NCI-H69 (cell line): ENCODE measurements at regions not wholly inside any gene's neighbourhood (a gene's known extent, or its start where the extent isn't known, plus 50 kb on each side); places are given as distances from the start of the nearest gene placed in this dataset.
A peak's percentile ranks its signal among the peaks of the same experiment; 100 is the strongest.

Source experiments
- DNase-seq: peaks from one replicate; lab custom pipeline; 2025; lab: John Stamatoyannopoulos, UW

GRCh38 chr17:72342627-72343527 lies 222.1 kb downstream of the SOX9 start:
- DNase-seq = peak; percentile 96

- DNase-seq = peak; percentile 33
These were observed 223.1 kb downstream of the SOX9 start for GRCh38 chr17:72343911-72344310.

GRCh38 chr17:72344613-72345012 lies 223.8 kb downstream of the SOX9 start:
- DNase-seq = no peak

GRCh38 chr17:72345088-72345487 lies 224.3 kb downstream of the SOX9 start:
- peak; percentile 19 for DNase-seq

- DNase-seq = no peak
These were observed 224.7 kb downstream of the SOX9 start for GRCh38 chr17:72345536-72345935.

DNA sequence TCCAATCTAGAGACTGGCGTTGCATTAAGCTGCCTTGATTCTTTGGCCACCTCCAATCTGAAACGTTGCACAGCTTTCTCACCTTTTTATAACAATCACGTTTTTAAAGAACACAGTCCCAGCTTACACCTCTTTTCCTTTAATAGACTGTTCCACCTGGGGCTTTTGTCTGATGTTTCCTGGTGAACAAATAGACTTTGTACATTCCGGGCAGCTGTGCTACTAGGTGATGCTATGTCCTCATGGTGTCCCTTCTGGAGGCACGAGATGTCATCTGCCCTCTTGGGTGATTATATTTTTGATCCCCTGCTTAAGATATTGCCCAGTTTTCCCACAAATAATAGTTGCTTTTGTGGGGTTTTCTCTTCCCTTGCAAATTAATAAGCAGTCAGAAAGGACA lies 225.5 kb downstream of the SOX9 start:
- DNase-seq = peak; percentile 67

DNA sequence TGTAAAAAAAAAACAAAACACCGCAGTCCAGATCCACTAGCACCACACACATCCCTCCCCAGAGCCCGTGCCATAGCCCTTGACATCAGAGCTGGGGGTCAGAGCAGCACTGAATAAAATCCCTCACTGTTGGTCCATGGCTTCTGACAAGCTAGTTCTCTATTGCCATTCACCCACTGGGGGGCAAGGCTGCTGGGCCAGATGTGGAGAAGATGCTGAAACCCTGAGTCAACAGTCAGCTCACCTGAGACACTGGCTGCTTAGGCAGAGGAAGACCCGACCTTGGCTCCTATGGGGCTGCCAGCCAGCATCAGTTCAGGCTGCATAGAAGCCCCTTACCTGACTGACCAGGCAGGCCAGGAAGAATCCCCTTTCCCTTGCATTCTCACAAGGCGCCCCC lies 228.2 kb downstream of the SOX9 start:
- DNase-seq = peak; percentile 17

- DNase-seq = peak; percentile 42
These were observed 228.7 kb downstream of the SOX9 start for GRCh38 chr17:72349491-72349995.

DNA sequence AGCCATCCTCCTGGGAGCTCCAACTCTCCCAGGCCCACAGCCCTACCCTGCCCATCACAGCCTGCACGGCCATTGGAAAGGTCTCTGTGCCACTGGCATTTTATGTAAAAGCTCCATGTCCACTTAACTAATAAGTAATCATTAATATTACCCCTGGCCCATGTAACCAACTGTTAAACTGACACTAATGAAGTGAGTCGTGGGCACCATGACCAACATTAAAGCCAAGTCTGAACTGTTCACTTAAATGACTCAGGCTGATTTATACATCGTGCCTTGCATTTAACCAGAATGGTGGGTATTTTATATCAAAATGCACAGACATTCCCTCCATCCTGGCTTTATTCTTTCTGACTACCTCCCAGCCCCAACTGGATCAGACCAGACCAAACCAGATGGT lies 229.3 kb downstream of the SOX9 start:
- DNase-seq = no peak

DNA sequence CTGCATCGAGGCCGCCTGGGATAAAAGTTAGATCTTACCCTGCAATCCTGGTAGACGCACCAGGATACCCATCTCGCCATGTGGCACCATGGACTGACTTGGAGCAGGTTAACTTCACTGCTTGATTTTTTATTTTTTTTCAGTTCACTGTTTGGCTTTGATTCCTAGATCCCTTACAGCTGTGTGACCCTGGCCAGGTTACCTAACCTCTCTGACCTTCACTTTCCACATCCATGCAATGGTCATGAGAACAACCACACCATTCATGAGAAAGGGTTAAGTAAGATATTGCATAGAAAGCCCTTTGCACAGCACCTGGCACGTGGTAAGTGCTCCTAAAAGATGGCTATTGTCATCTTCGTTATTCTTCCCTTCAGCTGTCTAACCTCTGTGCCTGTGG lies 230.5 kb downstream of the SOX9 start:
- DNase-seq = no peak

GRCh38 chr17:72351884-72352346 lies 231.1 kb downstream of the SOX9 start:
- peak; percentile 30 for DNase-seq

DNA sequence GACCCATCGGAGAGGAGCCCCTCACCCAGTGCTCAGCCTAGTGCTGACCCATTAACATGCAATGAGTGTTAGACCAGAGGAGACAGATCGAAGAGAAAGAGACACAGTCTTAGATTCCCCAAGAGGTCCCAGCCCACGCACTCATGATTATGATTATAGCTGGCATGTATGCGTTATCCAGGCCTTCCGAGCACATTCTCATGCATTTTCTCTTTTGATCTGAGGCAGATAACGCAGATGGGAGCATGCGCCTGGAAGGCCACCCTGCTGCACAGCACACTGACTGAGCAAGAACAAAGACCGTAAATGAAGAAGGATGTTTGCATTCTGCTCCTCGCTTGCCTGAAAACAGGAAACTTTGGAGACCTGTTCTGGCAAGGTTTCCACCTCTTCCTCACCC lies 232.7 kb downstream of the SOX9 start:
- DNase-seq = peak; percentile 49

GRCh38 chr17:72354071-72354470 lies 233.3 kb downstream of the SOX9 start:
- DNase-seq = no peak

DNA sequence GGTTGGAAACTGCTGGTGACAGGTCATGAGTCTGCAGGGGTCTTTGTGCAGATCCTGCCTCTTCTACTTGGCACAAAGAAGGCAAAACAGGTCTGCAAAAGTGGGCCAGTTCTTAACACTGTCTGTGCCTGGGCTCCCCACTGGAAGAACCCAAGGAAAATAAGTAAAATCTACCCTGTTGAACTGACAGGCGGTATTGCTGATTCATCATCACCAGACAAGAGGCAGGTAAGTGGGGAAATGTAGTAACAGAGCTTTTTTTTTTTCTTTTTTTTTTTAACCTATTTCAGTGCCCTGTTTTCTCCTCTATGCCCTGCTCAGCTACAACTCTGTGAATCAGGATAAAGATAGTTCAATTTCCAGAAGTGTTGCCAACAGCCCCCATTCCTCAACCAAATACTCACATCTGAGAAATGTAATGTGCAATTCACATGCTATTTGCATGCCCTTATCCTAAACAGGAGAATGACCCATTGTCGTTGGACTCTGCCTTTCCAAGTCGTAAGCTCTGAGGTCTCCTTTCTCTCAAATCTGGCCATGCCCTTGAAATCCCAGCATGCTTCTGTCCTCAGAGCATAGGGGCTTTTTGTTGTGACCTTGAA lies 237.0 kb downstream of the SOX9 start:
- no peak for DNase-seq

GRCh38 chr17:72358465-72358864 lies 237.6 kb downstream of the SOX9 start:
- DNase-seq = no peak

DNA sequence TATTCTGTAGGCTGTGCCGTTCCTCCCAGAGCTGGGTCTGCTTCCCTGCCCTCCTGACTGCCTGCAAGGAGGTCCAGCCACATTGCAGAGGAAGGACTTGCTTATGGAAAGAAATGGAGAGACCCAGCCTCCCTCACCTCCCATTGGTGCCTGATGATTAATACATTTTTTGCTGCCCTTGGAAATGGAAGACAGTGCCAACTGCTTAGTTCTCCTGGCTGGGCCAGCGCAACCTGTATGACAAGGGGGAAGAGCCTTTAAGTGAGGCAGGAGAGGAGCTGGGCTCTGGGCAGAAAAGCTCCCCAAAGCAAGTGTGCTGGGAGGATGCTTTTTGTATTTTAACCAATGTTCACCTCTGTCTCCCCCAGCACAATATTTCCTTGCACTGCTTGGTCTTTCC lies 238.5 kb downstream of the SOX9 start:
- no peak for DNase-seq

DNA sequence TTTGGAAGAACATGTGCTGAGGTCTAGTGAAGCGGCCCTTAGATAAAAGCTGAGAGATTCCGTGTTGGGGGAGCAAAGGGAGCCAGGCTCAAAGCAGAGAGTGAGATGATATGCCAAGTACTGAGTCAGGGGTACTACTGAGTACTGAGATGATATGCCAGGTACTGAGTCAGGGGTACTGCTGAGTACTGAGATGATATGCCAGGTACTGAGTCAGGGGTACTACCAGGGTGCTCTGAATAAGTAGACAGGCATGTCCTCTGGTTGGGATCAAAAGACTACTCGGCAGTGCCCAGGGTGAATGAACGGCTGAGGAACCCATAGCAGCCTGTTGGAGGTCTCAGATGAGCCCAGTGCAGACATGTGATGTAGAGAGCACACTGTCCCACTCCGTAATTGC lies 239.0 kb downstream of the SOX9 start:
- no peak for DNase-seq

DNA sequence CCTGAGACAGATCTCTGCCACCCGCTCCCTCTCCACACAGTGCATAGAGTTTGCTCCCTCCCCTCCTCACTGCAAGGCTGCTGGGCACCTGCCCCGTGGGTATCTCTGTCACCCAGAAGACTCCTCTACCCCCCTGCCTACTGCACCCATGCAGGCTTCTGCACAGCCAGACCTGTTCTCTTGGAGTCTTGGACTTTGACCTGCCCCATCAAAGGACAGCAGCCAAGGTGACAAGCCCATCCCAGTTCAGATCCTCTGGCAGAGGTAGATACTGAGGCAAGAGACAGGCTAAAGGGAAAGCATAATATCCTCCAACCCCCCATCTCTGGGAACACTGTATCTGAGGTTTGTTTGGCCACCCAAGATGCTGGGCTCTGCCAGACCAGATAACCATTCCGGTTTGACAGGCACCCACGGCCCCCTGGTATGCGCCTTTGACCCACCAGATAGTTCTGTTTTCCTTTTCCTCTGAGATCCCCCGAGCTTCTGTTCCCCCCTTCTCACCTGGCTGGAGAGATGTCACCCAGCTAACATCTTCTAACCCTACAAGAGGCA lies 239.6 kb downstream of the SOX9 start:
- no peak for DNase-seq

- no peak for DNase-seq
These were observed 241.1 kb downstream of the SOX9 start for GRCh38 chr17:72361892-72362291.

DNA sequence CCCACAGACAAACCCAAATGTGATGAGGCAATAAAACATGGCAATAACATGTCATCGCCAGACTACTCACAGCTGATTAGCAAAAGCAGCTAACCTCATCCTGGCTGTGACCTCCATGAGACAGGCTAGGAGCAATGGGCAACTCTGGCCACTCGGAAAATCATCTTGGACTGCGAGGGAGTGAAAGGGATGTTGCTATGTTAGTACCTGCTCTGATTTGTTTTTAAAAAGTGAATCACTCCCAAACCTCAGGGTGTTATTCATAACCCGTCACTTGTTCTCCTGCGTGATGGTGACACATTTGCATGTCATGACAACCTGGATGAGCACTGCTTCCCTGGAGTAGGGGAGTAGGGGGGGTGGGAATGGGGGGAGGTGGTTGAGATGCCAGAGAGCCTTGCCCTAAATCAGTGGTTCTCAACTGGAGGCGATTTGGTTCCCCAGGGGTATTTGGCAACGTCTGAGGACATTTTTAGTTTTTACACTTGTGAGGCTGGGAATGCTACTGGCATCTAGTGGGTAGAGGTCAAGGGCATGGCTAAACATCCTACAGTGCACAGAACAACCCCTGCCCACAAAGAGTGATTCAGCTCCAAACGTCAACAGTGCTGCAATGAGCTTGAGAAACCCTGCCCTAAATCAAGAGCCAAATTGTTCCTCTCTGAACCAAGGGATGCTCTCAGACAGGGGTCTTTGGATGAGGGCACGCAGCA lies 241.7 kb downstream of the SOX9 start:
- DNase-seq = no peak

- no peak for DNase-seq
These were observed 242.3 kb downstream of the SOX9 start for GRCh38 chr17:72363089-72363610.

DNA sequence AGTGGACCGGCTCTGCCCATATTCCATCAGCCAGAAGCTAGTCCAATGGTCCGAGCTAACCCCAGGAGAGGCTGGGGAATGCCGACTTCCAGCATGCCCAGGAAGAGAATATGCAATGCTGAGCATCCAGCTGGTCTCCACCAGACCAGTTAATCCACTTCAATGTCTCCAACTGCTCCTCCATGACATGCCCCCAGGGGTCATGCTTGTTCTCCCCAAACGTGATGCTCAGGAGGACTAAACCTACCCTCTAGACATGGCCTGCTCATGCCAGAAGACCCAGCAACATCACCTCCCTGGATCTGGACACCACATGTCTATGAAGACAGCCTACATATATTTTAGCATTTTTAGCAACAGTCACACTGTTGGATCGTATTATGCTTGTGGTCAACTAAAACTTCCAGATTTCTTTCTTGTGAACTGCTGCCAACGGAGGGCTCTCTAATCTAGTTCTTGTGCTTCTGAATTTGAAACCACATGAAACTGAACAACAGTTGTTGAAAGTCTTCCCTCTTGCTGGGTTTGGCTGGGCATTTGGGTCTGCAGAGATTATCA lies 245.1 kb downstream of the SOX9 start:
- no peak for DNase-seq
